ENCODE measurements at regions not wholly inside any gene's neighbourhood (a gene's known extent, or its start where the extent isn't known, plus 50 kb on each side); places are given as distances from the start of the nearest gene placed in this dataset.

GRCh38 chr9:69955536-69956355, 87.9 kb upstream of the MAMDC2 start:
- no peak for DNase-seq

GRCh38 chr9:69961843-69962242, 81.8 kb upstream of the MAMDC2 start:
- no peak for DNase-seq

- no peak for DNase-seq
Observed at GRCh38 chr9:69963803-69964202, 79.8 kb upstream of the MAMDC2 start.

- DNase-seq, result no peak
Observed at GRCh38 chr9:69964446-69964845, 79.2 kb upstream of the MAMDC2 start.

- no peak for DNase-seq
Observed at GRCh38 chr9:69965416-69966145, 78.1 kb upstream of the MAMDC2 start.

- no peak for DNase-seq
Observed at GRCh38 chr9:69967344-69967743, 76.3 kb upstream of the MAMDC2 start.

- no peak for DNase-seq
Observed at GRCh38 chr9:69970001-69970533, 73.6 kb upstream of the MAMDC2 start.

GRCh38 chr9:69971643-69972449, 71.8 kb upstream of the MAMDC2 start:
- DNase-seq, result peak in 50 of 56 donors; percentile 2 to 74 (median 29)

- no peak for DNase-seq
Observed at GRCh38 chr9:69975681-69976080, 68.0 kb upstream of the MAMDC2 start.

- DNase-seq, result no peak
Observed at GRCh38 chr9:69976152-69976551, 67.5 kb upstream of the MAMDC2 start.

GRCh38 chr9:69980041-69980440, 63.6 kb upstream of the MAMDC2 start:
- DNase-seq, result no peak

- DNase-seq, result no peak
Observed at GRCh38 chr9:69980591-69980990, 63.1 kb upstream of the MAMDC2 start.

- no peak for DNase-seq
Observed at GRCh38 chr9:69981686-69982445, 61.8 kb upstream of the MAMDC2 start.

- DNase-seq, result no peak
Observed at GRCh38 chr9:69984831-69985230, 58.8 kb upstream of the MAMDC2 start.

- DNase-seq, result no peak
Observed at GRCh38 chr9:69985971-69986370, 57.7 kb upstream of the MAMDC2 start.

GRCh38 chr9:69986970-69987369, 56.7 kb upstream of the MAMDC2 start:
- no peak for DNase-seq

- DNase-seq, result no peak
Observed at GRCh38 chr9:69987457-69987856, 56.2 kb upstream of the MAMDC2 start.

- DNase-seq, result peak in 1 of 56 donors; percentile 4
Observed at GRCh38 chr9:69993110-69993509, 50.5 kb upstream of the MAMDC2 start.
